DND-41 (cell line): ENCODE measurements at regions not wholly inside any gene's neighbourhood (a gene's known extent, or its start where the extent isn't known, plus 50 kb on each side); places are given as distances from the start of the nearest gene placed in this dataset.

ENCODE experiments used
- EZH2 ChIP-seq: IDR thresholded peaks from 3 replicates; pipeline ENCODE4 v1.6.1; 2012; ENCODE audit warnings: borderline replicate concordance, low read depth, mild to moderate bottlenecking, moderate library complexity, low read length, inconsistent platforms; ENCODE audit not compliant: severe bottlenecking
- TF ChIP-seq, protein P1 (sequence below): IDR thresholded peaks from 2 replicates; pipeline ENCODE4 v1.5.1; 2012; ENCODE audit warnings: borderline replicate concordance, low read length, moderate library complexity, mild to moderate bottlenecking; ENCODE audit not compliant: poor library complexity, severe bottlenecking; ENCODE audit errors: extremely low read depth

DNA sequence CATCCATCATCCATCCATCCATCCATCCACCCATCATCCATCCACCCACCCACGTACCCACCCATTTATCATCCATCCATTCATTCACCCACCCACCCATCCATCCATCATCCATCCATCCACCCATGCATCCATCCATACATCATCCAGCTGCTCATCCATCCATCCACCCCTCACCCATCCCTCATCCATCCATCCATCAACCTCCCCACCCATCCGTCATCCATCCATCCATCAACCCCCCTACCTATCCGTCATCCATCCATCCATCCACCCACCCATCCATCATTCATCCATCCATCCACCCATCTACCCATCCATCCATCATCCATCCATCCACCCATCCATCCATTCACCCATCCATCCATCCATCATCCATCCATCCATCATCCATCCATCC lies 306.2 kb upstream of the SFSWAP start:
- TF ChIP-seq, protein P1, sequence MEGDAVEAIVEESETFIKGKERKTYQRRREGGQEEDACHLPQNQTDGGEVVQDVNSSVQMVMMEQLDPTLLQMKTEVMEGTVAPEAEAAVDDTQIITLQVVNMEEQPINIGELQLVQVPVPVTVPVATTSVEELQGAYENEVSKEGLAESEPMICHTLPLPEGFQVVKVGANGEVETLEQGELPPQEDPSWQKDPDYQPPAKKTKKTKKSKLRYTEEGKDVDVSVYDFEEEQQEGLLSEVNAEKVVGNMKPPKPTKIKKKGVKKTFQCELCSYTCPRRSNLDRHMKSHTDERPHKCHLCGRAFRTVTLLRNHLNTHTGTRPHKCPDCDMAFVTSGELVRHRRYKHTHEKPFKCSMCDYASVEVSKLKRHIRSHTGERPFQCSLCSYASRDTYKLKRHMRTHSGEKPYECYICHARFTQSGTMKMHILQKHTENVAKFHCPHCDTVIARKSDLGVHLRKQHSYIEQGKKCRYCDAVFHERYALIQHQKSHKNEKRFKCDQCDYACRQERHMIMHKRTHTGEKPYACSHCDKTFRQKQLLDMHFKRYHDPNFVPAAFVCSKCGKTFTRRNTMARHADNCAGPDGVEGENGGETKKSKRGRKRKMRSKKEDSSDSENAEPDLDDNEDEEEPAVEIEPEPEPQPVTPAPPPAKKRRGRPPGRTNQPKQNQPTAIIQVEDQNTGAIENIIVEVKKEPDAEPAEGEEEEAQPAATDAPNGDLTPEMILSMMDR, result no peak
- no peak for TF ChIP-seq EZH2
